Stimulated activated CD8-positive, alpha-beta memory T cell treated with anti-CD3 and anti-CD28 coated beads, Interleukin-7, amount 100 ng/mL, for 24 hours (primary cell): ENCODE measurements at regions not wholly inside any gene's neighbourhood (a gene's known extent, or its start where the extent isn't known, plus 50 kb on each side); places are given as distances from the start of the nearest gene placed in this dataset.

Source experiments
- DNase-seq: peaks from one replicate; pipeline ENCODE4 v3.0.0-alpha.2; 2020; ENCODE audit warnings: low read depth

DNA sequence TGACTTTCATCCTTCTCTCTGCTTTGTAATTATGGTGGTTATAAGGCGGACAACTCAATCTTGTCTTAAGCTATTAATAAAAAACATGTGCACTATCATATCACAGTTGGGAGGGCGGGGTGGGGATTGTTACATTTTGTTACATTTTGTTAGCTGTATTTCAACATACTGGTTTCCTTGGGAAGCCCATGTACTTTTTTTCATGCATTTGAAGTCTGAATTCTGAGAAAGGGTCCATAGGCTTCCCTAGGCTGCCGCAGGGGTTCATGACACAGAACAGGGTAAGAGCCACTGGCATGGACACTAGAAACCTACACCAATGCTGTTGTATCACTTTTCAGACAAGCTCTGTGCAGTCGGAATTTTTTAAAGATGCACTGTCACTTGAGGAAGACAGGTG, 178.8 kb downstream of the ETS2 start:
- DNase-seq, result no peak

DNA sequence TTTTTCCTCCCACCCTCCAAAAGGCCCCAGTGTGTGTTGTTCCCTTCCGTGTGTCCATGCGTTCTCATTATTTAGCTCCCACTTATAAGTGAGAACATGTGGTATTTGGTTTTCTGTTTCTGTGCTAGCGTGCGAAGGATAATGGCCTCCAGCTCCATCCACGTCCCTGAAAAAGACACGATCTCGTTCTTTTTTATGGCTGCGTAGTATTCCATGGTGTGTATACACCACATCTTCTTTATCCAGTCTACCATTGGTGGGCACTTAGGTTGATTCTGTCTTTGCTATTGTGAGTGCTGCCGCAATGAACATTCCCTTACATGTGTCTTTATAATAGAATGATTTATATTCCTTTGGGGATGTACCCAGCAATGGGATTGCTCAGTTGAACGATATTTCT, 177.8 kb downstream of the ETS2 start:
- no peak for DNase-seq

DNA sequence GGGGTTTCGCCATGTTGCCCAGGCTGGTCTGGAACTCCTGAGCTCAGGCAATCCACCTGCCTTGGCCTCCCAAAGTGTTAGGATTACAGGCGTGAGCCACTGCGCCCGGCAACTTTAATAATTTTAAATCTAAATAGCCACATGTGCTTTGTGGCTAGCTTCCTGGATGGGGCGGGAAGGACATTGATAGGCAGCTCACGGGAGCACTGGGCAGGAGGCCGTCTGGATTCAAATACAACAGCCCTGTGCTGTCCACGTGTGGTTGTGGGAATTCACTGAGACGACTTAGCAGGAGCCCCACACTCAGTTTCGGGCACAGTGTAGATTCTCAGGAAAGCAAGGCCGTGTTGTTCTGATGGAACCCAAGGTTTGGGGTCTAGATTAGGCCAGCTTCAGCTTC, 177.1 kb downstream of the ETS2 start:
- DNase-seq, result no peak

- no peak for DNase-seq
Observed at GRCh38 chr21:38982096-38982495, 176.4 kb downstream of the ETS2 start.

GRCh38 chr21:38980416-38981313, 174.9 kb downstream of the ETS2 start:
- DNase-seq, result no peak

GRCh38 chr21:38979271-38980121, 173.8 kb downstream of the ETS2 start:
- DNase-seq, result no peak

DNA sequence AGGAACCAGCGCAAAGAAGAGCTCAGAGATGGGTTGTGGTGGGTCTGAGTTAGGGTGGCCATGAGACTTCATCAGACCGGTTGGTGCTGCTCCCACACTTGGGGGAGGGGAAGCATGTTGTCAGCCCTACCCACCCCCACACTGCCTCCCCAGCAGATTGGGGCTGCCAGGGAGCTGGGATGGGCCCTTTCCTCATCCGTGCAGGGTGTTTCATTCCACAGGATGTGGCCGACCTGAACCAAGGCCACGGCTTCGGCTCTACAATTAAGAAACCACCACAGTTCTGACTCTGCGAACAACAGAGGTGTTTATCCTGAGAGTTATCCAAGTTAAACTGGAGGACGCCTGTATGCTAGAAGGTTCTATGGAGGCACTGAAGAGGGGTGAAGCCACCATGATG, 171.2 kb downstream of the ETS2 start:
- no peak for DNase-seq

- no peak for DNase-seq
Observed at GRCh38 chr21:38973552-38973951, 167.8 kb downstream of the ETS2 start.

- no peak for DNase-seq
Observed at GRCh38 chr21:38972078-38972477, 166.3 kb downstream of the ETS2 start.

DNA sequence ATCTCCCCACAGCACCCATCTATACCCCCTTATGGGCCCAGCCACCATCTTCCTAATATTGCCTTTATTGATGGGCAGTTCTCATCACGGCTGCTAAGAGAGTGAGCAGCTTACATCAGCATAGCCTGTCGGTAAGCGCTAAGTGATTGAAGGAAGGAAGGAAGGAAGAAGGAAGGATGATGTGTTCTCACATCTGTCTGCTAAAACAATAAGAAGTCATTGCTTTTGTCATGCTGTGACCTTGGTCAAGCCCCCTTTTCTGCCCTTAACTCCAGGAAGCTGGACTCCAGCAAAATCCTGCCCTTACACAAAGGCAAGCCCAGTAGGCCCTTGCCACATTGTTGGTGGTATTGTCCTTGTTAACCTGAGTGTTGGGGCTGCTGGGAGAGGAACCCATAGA, 165.0 kb downstream of the ETS2 start:
- DNase-seq, result no peak

GRCh38 chr21:38968887-38969543, 163.3 kb downstream of the ETS2 start:
- no peak for DNase-seq

GRCh38 chr21:38965910-38966504, 160.3 kb downstream of the ETS2 start:
- DNase-seq, result no peak

DNA sequence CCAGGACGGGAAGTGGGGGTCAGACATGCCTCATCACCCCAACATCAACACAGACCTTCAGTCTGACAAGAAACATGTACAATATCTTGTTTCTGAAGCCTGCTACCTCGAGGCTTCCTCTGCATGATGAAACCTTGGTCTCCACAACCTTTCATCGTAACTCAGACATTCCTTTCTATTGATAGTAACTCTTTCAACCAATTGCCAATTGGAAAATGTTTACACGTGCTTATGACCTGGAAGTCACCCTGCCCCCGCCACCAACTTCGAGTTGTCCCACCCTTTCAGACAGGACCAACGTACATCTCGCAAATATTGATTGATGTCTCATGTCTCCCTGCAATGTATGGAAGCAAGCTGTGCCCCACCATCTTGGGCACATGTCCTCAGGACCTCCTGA, 159.5 kb downstream of the ETS2 start:
- DNase-seq, result no peak

- no peak for DNase-seq
Observed at GRCh38 chr21:38963006-38963405, 157.3 kb downstream of the ETS2 start.

DNA sequence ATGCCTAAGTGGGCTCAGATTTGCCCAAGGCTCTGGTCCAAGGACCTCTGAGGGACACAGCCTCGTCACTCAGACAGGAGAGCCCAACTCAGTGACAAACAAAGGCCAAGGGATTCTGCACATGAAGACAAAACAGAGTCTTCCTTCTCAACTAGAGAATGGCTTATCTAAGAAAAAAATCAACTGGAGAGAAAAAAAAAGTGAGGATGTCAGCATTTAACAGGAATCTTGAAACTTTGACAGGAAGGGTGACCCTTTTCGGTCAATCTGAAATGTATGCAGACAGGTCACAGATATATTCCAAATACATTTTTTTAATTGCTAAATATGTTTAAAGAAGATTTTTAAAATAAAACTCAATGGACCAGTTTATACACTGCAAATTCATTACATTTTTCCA, 154.5 kb downstream of the ETS2 start:
- DNase-seq, result no peak

GRCh38 chr21:38959692-38960061, 153.9 kb downstream of the ETS2 start:
- DNase-seq, result no peak

- DNase-seq, result no peak
Observed at GRCh38 chr21:38958940-38959691, 153.4 kb downstream of the ETS2 start.

DNA sequence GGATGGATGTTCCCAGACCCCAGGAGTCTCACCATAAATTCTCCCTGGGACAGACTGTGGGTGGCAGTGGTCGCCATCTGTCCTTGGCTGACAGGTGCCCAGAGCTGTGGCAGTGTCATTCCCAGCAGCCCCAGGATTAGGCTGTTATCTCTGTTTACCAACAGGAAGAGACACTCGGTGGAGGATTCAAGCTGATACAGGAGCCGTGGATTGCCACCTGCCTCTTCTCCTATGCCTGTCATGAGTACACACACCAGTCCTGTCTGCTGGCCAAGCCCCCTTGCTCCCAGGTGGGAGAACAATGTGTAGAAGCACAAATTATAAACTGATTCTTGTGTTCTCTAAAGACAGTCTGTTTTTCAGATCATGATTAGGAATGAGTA, 152.6 kb downstream of the ETS2 start:
- no peak for DNase-seq

DNA sequence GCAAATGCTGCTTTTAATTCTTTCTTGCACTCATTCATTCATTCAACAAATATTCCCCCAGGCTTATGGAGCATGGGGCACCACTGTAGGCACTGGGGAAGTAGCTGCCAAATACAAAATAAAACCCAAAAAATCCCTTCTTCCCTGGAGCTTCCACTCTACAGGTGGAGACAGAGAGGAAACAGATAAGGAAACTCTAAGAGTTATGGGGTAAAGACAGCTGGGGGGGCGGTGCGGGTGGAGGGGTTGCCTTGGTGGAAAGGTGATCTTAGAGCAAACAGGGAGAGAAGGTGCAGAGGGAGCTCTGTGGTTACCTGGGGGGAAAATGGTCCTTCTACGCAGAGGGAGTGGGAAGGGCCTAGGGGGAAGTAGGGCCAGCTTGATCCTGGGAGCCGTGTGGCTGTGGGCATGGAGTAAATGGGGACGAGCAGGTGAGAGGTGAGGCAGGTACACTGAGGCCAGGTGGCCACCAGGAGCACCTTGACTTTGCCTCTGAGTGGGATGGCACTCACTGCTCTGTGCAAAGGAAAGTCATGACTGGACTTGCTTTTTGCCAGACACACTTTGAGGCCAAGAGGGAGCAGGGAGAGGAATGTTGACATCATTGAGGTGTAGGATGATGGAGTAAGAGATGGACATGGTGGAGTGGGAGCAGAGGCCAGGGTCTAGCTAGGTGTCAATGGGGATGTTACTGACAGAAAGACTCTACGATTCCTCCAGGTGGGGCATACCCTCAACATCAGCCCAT, 152.0 kb downstream of the ETS2 start:
- DNase-seq, result no peak

DNA sequence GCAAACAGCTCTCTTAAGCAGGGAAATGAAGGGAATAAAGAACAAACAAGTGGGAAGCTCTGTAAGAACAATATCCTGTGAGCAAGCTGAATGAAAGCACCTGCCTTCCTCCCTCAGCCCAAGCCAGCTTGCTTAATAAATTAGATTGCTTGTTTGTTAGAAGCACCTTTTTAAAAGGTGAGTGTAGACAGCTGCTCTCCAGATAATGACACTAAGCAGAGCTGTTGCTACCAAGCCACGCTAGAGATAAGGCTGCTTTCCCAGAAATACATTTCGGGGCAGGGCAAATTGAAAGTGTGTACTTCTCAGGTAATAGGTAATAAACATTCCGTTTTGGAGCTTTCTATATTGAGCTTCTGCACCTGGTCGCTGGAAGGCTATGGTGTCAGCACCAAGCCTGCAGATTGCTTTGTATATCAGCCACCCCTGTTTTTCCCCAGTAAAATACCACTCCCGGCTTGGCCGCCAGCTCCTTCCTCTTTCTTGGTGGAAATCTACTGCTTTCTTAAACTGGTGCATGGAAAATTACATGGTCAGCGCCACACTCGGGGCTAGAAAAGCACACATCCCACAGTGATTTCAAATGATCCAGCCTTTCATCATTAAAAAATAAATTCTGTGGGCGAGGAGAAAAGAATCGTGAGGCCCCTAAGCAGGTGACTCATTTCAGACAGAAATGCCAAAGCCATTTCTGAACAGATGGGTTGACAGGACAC, 151.3 kb downstream of the ETS2 start:
- DNase-seq, result no peak
